HCT116 (cell line): ENCODE measurements at regions not wholly inside any gene's neighbourhood (a gene's known extent, or its start where the extent isn't known, plus 50 kb on each side); places are given as distances from the start of the nearest gene placed in this dataset.

ENCODE experiments used
- ATAC-seq: fragments of 200-7000 bp; cut with Tn5 transposase; 2 replicates; pipeline ENCODE4 v1.9.1; 2020; ENCODE audit warnings: mild to moderate bottlenecking, moderate library complexity
- BruUV-seq: library from RNA; stranded (reverse); fragments of 400-500 nt; replicated peaks from 2 replicates; lab custom pipeline; 2021; lab: Mats Ljungman, UMichigan
- CTCF ChIA-PET: fragments of 300-600 bp; sonication (Branson Sonifier 250); formaldehyde crosslinking; loops from one replicate; lab custom pipeline; 2021; ENCODE audit warnings: antibody characterized with exemption; lab: Charles Lee
- POLR2A ChIA-PET: fragments of 300-600, 350-600 bp; sonication (Branson Sonifier 250); formaldehyde crosslinking; loops from one replicate; lab custom pipeline; 2021; ENCODE audit warnings: antibody characterized with exemption; lab: Charles Lee
- RAD21 ChIA-PET, 2 experiments: fragments of 300-600 bp; sonication (Branson Sonifier 250); formaldehyde crosslinking; loops; one replicate each; lab custom pipeline; 2023; ENCODE audit warnings: low total read pairs in 2 of 2; ENCODE audit not compliant: uncharacterized antibody in 2 of 2, unreplicated experiment in 2 of 2, low non-redundant PET in 1 of 2; lab: Charles Lee
- DNase-seq: peaks from one replicate; pipeline ENCODE4 v3.0.0-alpha.2; 2010; ENCODE audit warnings: low read depth, low spot score
- H2AFZ ChIP-seq: fragments of 200-600 bp; shearing (Covaris generic), sonication (generic); 2 replicates; pipeline ENCODE4 v1.6.1; 2017; ENCODE audit warnings: low read depth, mixed run types, mixed read lengths, antibody characterized with exemption, low read length; ENCODE audit not compliant: poor library complexity, severe bottlenecking
- H3K27ac ChIP-seq: 2 replicates; pipeline ENCODE4 v1.5.1; 2012; ENCODE audit warnings: low read depth, low read length
- H3K27me3 ChIP-seq: fragments of 200-600 bp; sonication (generic); 2 replicates; pipeline ENCODE4 v1.6.1; 2016; ENCODE audit warnings: mixed run types, low read length, mixed read lengths; ENCODE audit not compliant: insufficient read depth
- H3K36me3 ChIP-seq, 2 experiments: fragments of 200-500 bp in 1 of 2; fragments of 200-600 bp in 1 of 2; sonication (Bioruptor generic) in 1 of 2; sonication (generic) in 1 of 2; 2 replicates each; pipeline versions ENCODE4 v1.5.1 to v1.6.1; 2014 to 2016; ENCODE audit warnings: low read length in 2 of 2, inconsistent platforms in 1 of 2, mixed read lengths in 1 of 2, mixed run types in 1 of 2; ENCODE audit not compliant: insufficient read depth in 2 of 2, control insufficient read depth in 1 of 2
- H3K4me1 ChIP-seq, 2 experiments: fragments of 200-600 bp in 1 of 2; sonication (generic) in 1 of 2; 2 replicates each; pipeline versions ENCODE4 v1.5.1 to v1.6.1; 2012 to 2017; ENCODE audit warnings: low read length in 2 of 2, inconsistent platforms in 1 of 2, mild to moderate bottlenecking in 1 of 2, mixed read lengths in 1 of 2, mixed run types in 1 of 2, moderate library complexity in 1 of 2; ENCODE audit not compliant: insufficient read depth in 2 of 2, control insufficient read depth in 1 of 2
- H3K4me2 ChIP-seq: fragments of 200-600 bp; sonication (generic); 2 replicates; pipeline ENCODE4 v1.6.1; 2017; ENCODE audit warnings: mixed run types, low read length, mixed read lengths
- H3K4me3 ChIP-seq, 2 experiments: fragments of 200-600 bp in 1 of 2; sonication (generic) in 1 of 2; replicated peaks in 1 of 2; 2 replicates each; pipeline ENCODE4 v1.5.1; 2011 to 2016; ENCODE audit warnings: low read length in 2 of 2, control low read depth in 1 of 2, low read depth in 1 of 2, mild to moderate bottlenecking in 1 of 2, mixed read lengths in 1 of 2, mixed run types in 1 of 2
- H3K79me2 ChIP-seq: fragments of 200-600 bp; sonication (generic); 2 replicates; pipeline ENCODE4 v1.6.1; 2017; ENCODE audit warnings: mild to moderate bottlenecking, mixed run types, low read length, moderate library complexity, mixed read lengths; ENCODE audit not compliant: insufficient read depth
- H3K9ac ChIP-seq: fragments of 200-600 bp; sonication (generic); 2 replicates; pipeline ENCODE4 v1.6.1; 2016; ENCODE audit warnings: low read length, mixed read lengths
- H3K9me2 ChIP-seq: fragments of 200-600 bp; sonication (generic), shearing (Covaris generic); 2 replicates; pipeline ENCODE4 v1.6.1; 2017; ENCODE audit warnings: mixed run types, mild to moderate bottlenecking, moderate library complexity; ENCODE audit not compliant: insufficient read depth
- H3K9me3 ChIP-seq, 2 experiments: fragments of 200-500 bp in 1 of 2; fragments of 200-600 bp in 1 of 2; sonication (Bioruptor generic) in 1 of 2; sonication (generic) in 1 of 2; 2 replicates each; pipeline ENCODE4 v1.6.1; 2014 to 2017; ENCODE audit warnings: low read length in 2 of 2, mixed read lengths in 2 of 2, inconsistent platforms in 1 of 2, low read depth in 1 of 2, mild to moderate bottlenecking in 1 of 2, mixed run types in 1 of 2, moderate library complexity in 1 of 2; ENCODE audit not compliant: control insufficient read depth in 1 of 2, insufficient read depth in 1 of 2
- H4K20me1 ChIP-seq: fragments of 200-600 bp; sonication (generic), shearing (Covaris generic); 2 replicates; pipeline ENCODE4 v1.6.1; 2017; ENCODE audit warnings: mixed run types, mild to moderate bottlenecking, moderate library complexity; ENCODE audit not compliant: insufficient read depth
- CBX3 ChIP-seq: IDR thresholded peaks from 2 replicates; pipeline ENCODE4 v1.6.1; 2012; ENCODE audit warnings: low read depth
- CEBPB ChIP-seq: IDR thresholded peaks from 2 replicates; pipeline ENCODE4 v1.6.1; 2012; ENCODE audit warnings: low read depth
- EGR1 ChIP-seq: IDR thresholded peaks from 2 replicates; pipeline ENCODE4 v1.6.1; 2012; ENCODE audit warnings: low read depth
- EZH2phosphoT487 ChIP-seq: fragments of 200-600 bp; IDR thresholded peaks from 2 replicates; pipeline ENCODE4 v1.6.1; 2018; ENCODE audit warnings: antibody characterized with exemption, borderline replicate concordance
- FOSL1 ChIP-seq: IDR thresholded peaks from 2 replicates; pipeline ENCODE4 v1.6.1; 2012; ENCODE audit warnings: low read depth
- POLR2AphosphoS5 ChIP-seq: IDR thresholded peaks from 2 replicates; pipeline ENCODE4 v1.6.1; 2011; ENCODE audit warnings: mild to moderate bottlenecking, low read depth, low read length, moderate library complexity
- SIN3A ChIP-seq: IDR thresholded peaks from 2 replicates; pipeline ENCODE4 v1.6.1; 2012; ENCODE audit warnings: low read depth
- SP1 ChIP-seq: IDR thresholded peaks from 2 replicates; pipeline ENCODE4 v1.6.1; 2012; ENCODE audit warnings: low read depth
- TCF7L2 ChIP-seq: IDR thresholded peaks from 2 replicates; pipeline ENCODE4 v1.7.0; 2011; ENCODE audit warnings: borderline replicate concordance, inconsistent platforms; ENCODE audit not compliant: insufficient read depth, insufficient read length; ENCODE audit errors: extremely low read depth
- YY1 ChIP-seq: IDR thresholded peaks from 2 replicates; pipeline ENCODE4 v1.6.1; 2011; ENCODE audit warnings: low read length, low read depth, moderate library complexity, mild to moderate bottlenecking; ENCODE audit not compliant: insufficient replicate concordance; ENCODE audit errors: extremely low read depth
- ZBTB33 ChIP-seq: IDR thresholded peaks from 2 replicates; pipeline ENCODE4 v1.6.1; 2011; ENCODE audit warnings: mild to moderate bottlenecking, low read length, moderate library complexity; ENCODE audit not compliant: insufficient replicate concordance; ENCODE audit errors: extremely low read depth
- ZNF274 ChIP-seq: fragments of 200-500 bp; sonication (Bioruptor generic); IDR thresholded peaks from 2 replicates; pipeline ENCODE4 v1.6.1; 2014; ENCODE audit warnings: mild to moderate bottlenecking, low read depth, low read length, inconsistent platforms
- intact Hi-C: fragments of 100-400 bp; cut with micrococcal nuclease; formaldehyde crosslinking; loops from 2 replicates; pipeline ENCODE4 v1.10.0; 2022
- TF ChIP-seq, protein P1 (sequence below): IDR thresholded peaks from 2 replicates; pipeline ENCODE4 v1.6.1; 2012

DNA sequence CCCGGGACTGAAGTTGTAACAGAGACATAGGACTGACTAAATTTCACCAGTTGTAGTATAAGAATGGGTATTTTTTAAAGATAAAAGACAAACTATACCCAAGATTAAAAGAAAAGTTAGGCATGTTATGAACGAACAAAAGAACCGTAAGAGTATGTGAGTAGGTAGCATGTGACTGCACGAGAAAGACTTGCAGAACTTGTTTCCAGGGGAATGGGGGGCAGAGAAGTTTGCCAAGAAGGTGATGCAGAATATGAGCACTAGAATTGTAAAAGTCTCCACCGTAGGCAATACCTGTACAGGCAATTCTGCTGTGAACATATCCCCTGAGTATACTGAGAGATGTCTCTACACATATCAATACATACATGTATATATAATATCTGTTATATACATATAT is 614.7 kb downstream of the PRELID2 start:
- Histone ChIP-seq H3K27ac (no peak overlapping the region), H3K4me1 (no peaks in the 10 kb centered on the region), H4K20me1 (no peaks in the 10 kb centered on the region)
- CTCF ChIA-PET, result no interaction called here
- POLR2A ChIA-PET, result no interaction called here
- TF ChIP-seq POLR2AphosphoS5 (no peak), ZBTB33 (no peak), CBX3 (no peak), FOSL1 (no peak), TCF7L2 (no peak), SIN3A (no peak), EGR1 (no peak), SP1 (no peak), YY1 (no peak), EZH2phosphoT487 (no peak), CEBPB (no peak), ZNF274 (no peak)
- TF ChIP-seq, protein P1, sequence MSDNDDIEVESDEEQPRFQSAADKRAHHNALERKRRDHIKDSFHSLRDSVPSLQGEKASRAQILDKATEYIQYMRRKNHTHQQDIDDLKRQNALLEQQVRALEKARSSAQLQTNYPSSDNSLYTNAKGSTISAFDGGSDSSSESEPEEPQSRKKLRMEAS, result no peak
- TF ChIP-seq, all 23 proteins: peak for 0
- BruUV-seq, result no TSS peak
- H3K9ac ChIP-seq, result no peak overlapping the region
- RAD21 ChIA-PET, result no interaction called here
- peaks cover 6% of the 10 kb centered on the region; the same call in 1 of the 2 replicates for H3K27me3 ChIP-seq
- H3K4me3 ChIP-seq, result no peak overlapping the region
- H3K4me2 ChIP-seq, result no peak overlapping the region
- no peaks in the 10 kb centered on the region for H3K79me2 ChIP-seq
- no peak for ATAC-seq
- DNase-seq, result no peak
- H3K9me2 ChIP-seq, result no peaks in the 10 kb centered on the region
- H3K36me3 ChIP-seq, result no peaks in the 10 kb centered on the region
- intact Hi-C loops, result no loop called here
- no peak overlapping the region for H2AFZ ChIP-seq
- no peaks in the 10 kb centered on the region for H3K9me3 ChIP-seq
